Thyroid gland (tissue), 4 donors: ENCODE measurements at regions not wholly inside any gene's neighbourhood (a gene's known extent, or its start where the extent isn't known, plus 50 kb on each side); places are given as distances from the start of the nearest gene placed in this dataset.

Source experiments
- CTCF ChIP-seq, 6 experiments: fragments of 200-600 bp in 3 of 6; fragments of 450-650 bp in 3 of 6; sonication (generic) in 3 of 6; IDR thresholded peaks; one replicate each; pipeline ENCODE4 v1.5.1; 2016 to 2019; ENCODE audit warnings: antibody characterized with exemption in 6 of 6, mild to moderate bottlenecking in 2 of 6, inconsistent platforms in 1 of 6, moderate library complexity in 1 of 6
- POLR2A ChIP-seq, 2 donors: fragments of 450-650 bp; IDR thresholded peaks; one replicate each; pipeline ENCODE4 v1.6.1; 2017; ENCODE audit warnings: antibody characterized with exemption in 2 of 2, mild to moderate bottlenecking in 2 of 2, moderate library complexity in 1 of 2

GRCh38 chr11:109799604-109800003 lies 293.6 kb upstream of the ZC3H12C start:
- TF ChIP-seq CTCF (IDR thresholded peaks at IDR 0.05) (no peak), POLR2A (IDR thresholded peaks at IDR 0.05) (no peak)
